DOHH2 (cell line): ENCODE measurements at regions not wholly inside any gene's neighbourhood (a gene's known extent, or its start where the extent isn't known, plus 50 kb on each side); places are given as distances from the start of the nearest gene placed in this dataset.

Experiments
- EZH2phosphoT487 ChIP-seq: fragments of 200-600 bp; sonication (generic); IDR thresholded peaks from 2 replicates; pipeline ENCODE4 v1.6.1; 2017; ENCODE audit warnings: borderline replicate concordance, mild to moderate bottlenecking, antibody characterized with exemption, low read length, moderate library complexity, mixed read lengths
- TF ChIP-seq, protein P1 (sequence below): fragments of 200-600 bp; sonication (generic); IDR thresholded peaks from one replicate; pipeline ENCODE4 v1.5.1; 2014; ENCODE audit warnings: antibody characterized with exemption, mild to moderate bottlenecking, low read depth, low read length; ENCODE audit not compliant: poor library complexity, severe bottlenecking

DNA sequence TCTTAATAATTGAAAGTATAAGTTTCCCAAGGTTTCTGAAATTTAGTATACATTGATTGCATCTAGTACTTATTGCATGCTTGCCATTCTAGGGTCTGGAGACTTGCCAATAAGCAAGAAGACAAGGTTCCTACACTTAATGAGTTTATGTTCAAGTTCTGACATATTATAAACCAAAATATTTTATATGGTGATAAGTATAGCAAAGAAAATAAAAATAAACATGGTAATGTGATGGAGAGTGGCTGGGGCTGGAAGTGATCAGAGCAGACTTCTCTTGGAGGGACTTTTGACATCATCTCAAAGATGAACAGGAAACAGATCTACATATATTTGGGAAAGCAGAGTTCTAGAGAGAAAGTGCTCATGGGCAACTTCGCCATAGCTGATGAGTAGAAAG lies 119.5 kb upstream of the EPHA4 start:
- TF ChIP-seq, protein P1, sequence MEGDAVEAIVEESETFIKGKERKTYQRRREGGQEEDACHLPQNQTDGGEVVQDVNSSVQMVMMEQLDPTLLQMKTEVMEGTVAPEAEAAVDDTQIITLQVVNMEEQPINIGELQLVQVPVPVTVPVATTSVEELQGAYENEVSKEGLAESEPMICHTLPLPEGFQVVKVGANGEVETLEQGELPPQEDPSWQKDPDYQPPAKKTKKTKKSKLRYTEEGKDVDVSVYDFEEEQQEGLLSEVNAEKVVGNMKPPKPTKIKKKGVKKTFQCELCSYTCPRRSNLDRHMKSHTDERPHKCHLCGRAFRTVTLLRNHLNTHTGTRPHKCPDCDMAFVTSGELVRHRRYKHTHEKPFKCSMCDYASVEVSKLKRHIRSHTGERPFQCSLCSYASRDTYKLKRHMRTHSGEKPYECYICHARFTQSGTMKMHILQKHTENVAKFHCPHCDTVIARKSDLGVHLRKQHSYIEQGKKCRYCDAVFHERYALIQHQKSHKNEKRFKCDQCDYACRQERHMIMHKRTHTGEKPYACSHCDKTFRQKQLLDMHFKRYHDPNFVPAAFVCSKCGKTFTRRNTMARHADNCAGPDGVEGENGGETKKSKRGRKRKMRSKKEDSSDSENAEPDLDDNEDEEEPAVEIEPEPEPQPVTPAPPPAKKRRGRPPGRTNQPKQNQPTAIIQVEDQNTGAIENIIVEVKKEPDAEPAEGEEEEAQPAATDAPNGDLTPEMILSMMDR = no peak
- TF ChIP-seq EZH2phosphoT487 = no peak
